NCI-H2107 (cell line): ENCODE measurements at regions not wholly inside any gene's neighbourhood (a gene's known extent, or its start where the extent isn't known, plus 50 kb on each side); places are given as distances from the start of the nearest gene placed in this dataset.

ENCODE experiments used
- DNase-seq: peaks from one replicate; lab custom pipeline; 2025; lab: John Stamatoyannopoulos, UW

GRCh38 chr5:44868541-44868940, 59.8 kb downstream of the MRPS30 start:
- no peak for DNase-seq

- DNase-seq = no peak
Measured at GRCh38 chr5:44869928-44870327, 61.2 kb downstream of the MRPS30 start.

GRCh38 chr5:44870430-44870829, 61.7 kb downstream of the MRPS30 start:
- DNase-seq = no peak

- DNase-seq = no peak
Measured at GRCh38 chr5:44871401-44871800, 62.7 kb downstream of the MRPS30 start.

GRCh38 chr5:44875661-44876605, 67.2 kb downstream of the MRPS30 start:
- no peak for DNase-seq

- no peak for DNase-seq
Measured at GRCh38 chr5:44881266-44881665, 72.5 kb downstream of the MRPS30 start.

- no peak for DNase-seq
Measured at GRCh38 chr5:44884036-44884435, 75.3 kb downstream of the MRPS30 start.

- no peak for DNase-seq
Measured at GRCh38 chr5:44885903-44886302, 77.2 kb downstream of the MRPS30 start.

GRCh38 chr5:44887722-44888121, 79.0 kb downstream of the MRPS30 start:
- DNase-seq = no peak

- no peak for DNase-seq
Measured at GRCh38 chr5:44888435-44888834, 79.7 kb downstream of the MRPS30 start.

- no peak for DNase-seq
Measured at GRCh38 chr5:44891116-44891515, 82.4 kb downstream of the MRPS30 start.

GRCh38 chr5:44900273-44900954, 91.7 kb downstream of the MRPS30 start:
- DNase-seq = no peak

GRCh38 chr5:44907396-44907795, 98.6 kb downstream of the MRPS30 start:
- DNase-seq = no peak

- DNase-seq = no peak
Measured at GRCh38 chr5:44909004-44909403, 100.3 kb downstream of the MRPS30 start.

GRCh38 chr5:44911501-44911900, 102.8 kb downstream of the MRPS30 start:
- DNase-seq = no peak

- DNase-seq = no peak
Measured at GRCh38 chr5:44914221-44914620, 105.5 kb downstream of the MRPS30 start.

- DNase-seq = no peak
Measured at GRCh38 chr5:44919560-44919959, 110.8 kb downstream of the MRPS30 start.

- DNase-seq = no peak
Measured at GRCh38 chr5:44927115-44927733, 118.5 kb downstream of the MRPS30 start.

- DNase-seq = no peak
Measured at GRCh38 chr5:44932922-44933585, 124.3 kb downstream of the MRPS30 start.

- DNase-seq = no peak
Measured at GRCh38 chr5:44933686-44934085, 124.9 kb downstream of the MRPS30 start.

GRCh38 chr5:44935262-44935661, 126.5 kb downstream of the MRPS30 start:
- DNase-seq = no peak

- DNase-seq = no peak
Measured at GRCh38 chr5:44935871-44936270, 127.1 kb downstream of the MRPS30 start.
